A549 (cell line): ENCODE measurements at regions not wholly inside any gene's neighbourhood (a gene's known extent, or its start where the extent isn't known, plus 50 kb on each side); places are given as distances from the start of the nearest gene placed in this dataset.

ENCODE experiments used
- ESRRA ChIP-seq: fragments of 150-350 bp; IDR thresholded peaks from 2 replicates; pipeline ENCODE4 v1.6.1; 2014; ENCODE audit warnings: mild to moderate bottlenecking, low read length, borderline replicate concordance
- JUNB ChIP-seq: fragments of >200 bp; sonication (Bioruptor Twin); formaldehyde crosslinking; IDR thresholded peaks from 2 replicates; pipeline ENCODE4 v1.6.1; 2016
- MYC ChIP-seq: IDR thresholded peaks from 2 replicates; pipeline ENCODE4 v1.6.1; 2012; ENCODE audit warnings: mild to moderate bottlenecking, inconsistent platforms, low read length, improper control_type of control experiment, borderline replicate concordance
- POLR2A ChIP-seq: IDR thresholded peaks from 2 replicates; pipeline ENCODE4 v1.6.1; 2012; ENCODE audit warnings: mild to moderate bottlenecking, low read length
- RFX5 ChIP-seq: fragments of 450-650 bp; IDR thresholded peaks from 2 replicates; pipeline ENCODE4 v1.7.1; 2014; ENCODE audit warnings: antibody characterized with exemption, mild to moderate bottlenecking, moderate library complexity
- RNF2 ChIP-seq: fragments of 200-600 bp; sonication (generic); IDR thresholded peaks from 2 replicates; pipeline ENCODE4 v1.6.1; 2016; ENCODE audit warnings: low read depth, mild to moderate bottlenecking, antibody characterized with exemption, moderate library complexity, borderline replicate concordance
- ZSCAN20 ChIP-seq: fragments of 250-450 bp; sonication (Bioruptor Pico); IDR thresholded peaks from 2 replicates; pipeline ENCODE4 v1.8.0; 2022; ENCODE audit warnings: mild to moderate bottlenecking, moderate library complexity
- TF ChIP-seq, protein P1 (sequence below): fragments of >200 bp; sonication (Bioruptor Twin); formaldehyde crosslinking; IDR thresholded peaks from 3 replicates; pipeline ENCODE4 v1.5.1; 2016
- TF ChIP-seq, protein P2 (sequence below): fragments of 450-650 bp; IDR thresholded peaks from 2 replicates; pipeline ENCODE4 v1.6.1; 2014; ENCODE audit warnings: antibody characterized with exemption
- TF ChIP-seq, protein P3 (sequence below): IDR thresholded peaks from 2 replicates; pipeline ENCODE4 v1.6.1; 2012

DNA sequence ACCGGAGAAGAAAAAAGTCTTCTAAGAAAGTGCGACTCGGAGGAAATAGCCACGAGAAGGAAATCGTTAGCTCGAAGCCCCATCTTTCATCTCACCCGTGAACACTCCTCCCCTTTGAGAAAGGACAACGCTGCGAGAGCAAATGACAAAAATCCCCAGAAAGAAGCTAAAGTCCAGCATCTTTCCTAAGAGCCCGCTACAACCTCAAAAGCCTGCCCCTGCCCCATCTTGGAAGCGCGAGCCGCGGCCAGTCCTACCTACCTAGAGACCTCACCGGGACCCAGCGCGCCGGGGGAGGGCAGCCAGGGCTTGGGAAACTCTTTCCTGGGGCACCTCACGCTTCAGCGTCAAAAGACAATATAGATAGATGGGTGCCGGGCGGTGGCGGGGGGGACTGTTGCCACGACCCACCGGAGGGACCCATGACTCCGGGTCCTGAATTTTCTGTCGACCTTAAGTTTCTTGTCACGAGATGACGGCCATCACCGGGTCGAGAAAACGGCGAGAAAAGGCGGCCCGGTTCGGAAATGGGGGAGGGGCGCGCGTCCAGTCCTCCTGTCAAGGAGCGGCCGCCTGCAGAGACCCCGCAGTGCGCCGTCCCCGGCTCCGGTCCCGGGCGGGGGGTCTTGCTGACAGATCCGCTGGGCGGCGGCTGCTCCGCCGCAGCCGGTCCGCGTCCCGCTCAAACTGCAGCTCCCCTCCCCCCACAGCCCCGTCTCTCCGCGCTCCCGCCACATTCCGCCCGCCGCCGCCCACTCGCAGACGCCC lies 65.9 kb downstream of the KCNRG start:
- no peak for TF ChIP-seq POLR2A
- TF ChIP-seq, protein P1, sequence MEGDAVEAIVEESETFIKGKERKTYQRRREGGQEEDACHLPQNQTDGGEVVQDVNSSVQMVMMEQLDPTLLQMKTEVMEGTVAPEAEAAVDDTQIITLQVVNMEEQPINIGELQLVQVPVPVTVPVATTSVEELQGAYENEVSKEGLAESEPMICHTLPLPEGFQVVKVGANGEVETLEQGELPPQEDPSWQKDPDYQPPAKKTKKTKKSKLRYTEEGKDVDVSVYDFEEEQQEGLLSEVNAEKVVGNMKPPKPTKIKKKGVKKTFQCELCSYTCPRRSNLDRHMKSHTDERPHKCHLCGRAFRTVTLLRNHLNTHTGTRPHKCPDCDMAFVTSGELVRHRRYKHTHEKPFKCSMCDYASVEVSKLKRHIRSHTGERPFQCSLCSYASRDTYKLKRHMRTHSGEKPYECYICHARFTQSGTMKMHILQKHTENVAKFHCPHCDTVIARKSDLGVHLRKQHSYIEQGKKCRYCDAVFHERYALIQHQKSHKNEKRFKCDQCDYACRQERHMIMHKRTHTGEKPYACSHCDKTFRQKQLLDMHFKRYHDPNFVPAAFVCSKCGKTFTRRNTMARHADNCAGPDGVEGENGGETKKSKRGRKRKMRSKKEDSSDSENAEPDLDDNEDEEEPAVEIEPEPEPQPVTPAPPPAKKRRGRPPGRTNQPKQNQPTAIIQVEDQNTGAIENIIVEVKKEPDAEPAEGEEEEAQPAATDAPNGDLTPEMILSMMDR = no peak
- no peak for TF ChIP-seq JUNB
- TF ChIP-seq RNF2 = no peak
- no peak for TF ChIP-seq ESRRA
- no peak for TF ChIP-seq RFX5
- no peak for TF ChIP-seq ZSCAN20 (CRISPR knock-in tag)
- TF ChIP-seq MYC = no peak
- TF ChIP-seq, protein P2, sequence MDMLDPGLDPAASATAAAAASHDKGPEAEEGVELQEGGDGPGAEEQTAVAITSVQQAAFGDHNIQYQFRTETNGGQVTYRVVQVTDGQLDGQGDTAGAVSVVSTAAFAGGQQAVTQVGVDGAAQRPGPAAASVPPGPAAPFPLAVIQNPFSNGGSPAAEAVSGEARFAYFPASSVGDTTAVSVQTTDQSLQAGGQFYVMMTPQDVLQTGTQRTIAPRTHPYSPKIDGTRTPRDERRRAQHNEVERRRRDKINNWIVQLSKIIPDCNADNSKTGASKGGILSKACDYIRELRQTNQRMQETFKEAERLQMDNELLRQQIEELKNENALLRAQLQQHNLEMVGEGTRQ = no peak
- TF ChIP-seq, protein P3, sequence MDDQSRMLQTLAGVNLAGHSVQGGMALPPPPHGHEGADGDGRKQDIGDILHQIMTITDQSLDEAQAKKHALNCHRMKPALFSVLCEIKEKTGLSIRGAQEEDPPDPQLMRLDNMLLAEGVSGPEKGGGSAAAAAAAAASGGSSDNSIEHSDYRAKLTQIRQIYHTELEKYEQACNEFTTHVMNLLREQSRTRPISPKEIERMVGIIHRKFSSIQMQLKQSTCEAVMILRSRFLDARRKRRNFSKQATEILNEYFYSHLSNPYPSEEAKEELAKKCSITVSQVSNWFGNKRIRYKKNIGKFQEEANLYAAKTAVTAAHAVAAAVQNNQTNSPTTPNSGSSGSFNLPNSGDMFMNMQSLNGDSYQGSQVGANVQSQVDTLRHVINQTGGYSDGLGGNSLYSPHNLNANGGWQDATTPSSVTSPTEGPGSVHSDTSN = no peak
